MCF 10A (cell line): ENCODE measurements at regions not wholly inside any gene's neighbourhood (a gene's known extent, or its start where the extent isn't known, plus 50 kb on each side); places are given as distances from the start of the nearest gene placed in this dataset.

ENCODE experiments used
- BruUV-seq: library from RNA; stranded (reverse); fragments of 400-500 nt; replicated peaks from 2 replicates; lab custom pipeline; 2021; lab: Mats Ljungman, UMichigan
- CTCF ChIA-PET: fragments of 300-600 bp; sonication (Branson Sonifier 250); formaldehyde crosslinking; extraction: SDS; loops from one replicate; lab custom pipeline; 2021; ENCODE audit warnings: antibody characterized with exemption, inconsistent platforms; lab: Yijun Ruan, JAX
- POLR2A ChIA-PET: fragments of 300-600, 350-650 bp; sonication (Branson Sonifier 250); formaldehyde crosslinking; extraction: SDS; loops from one replicate; lab custom pipeline; 2020; ENCODE audit warnings: antibody characterized with exemption, inconsistent platforms; lab: Yijun Ruan, JAX
- DNase-seq: peaks from one replicate; pipeline ENCODE4 v3.0.0-alpha.2; 2018; ENCODE audit not compliant: unreplicated experiment
- H3K27ac Mint-ChIP-seq: one replicate; pipeline ENCODE4 v1.8.0; 2022; ENCODE audit warnings: mild to moderate bottlenecking, low read depth, mixed read lengths; ENCODE audit not compliant: unreplicated experiment
- H3K27me3 Mint-ChIP-seq: one replicate; pipeline ENCODE4 v1.8.0; 2022; ENCODE audit warnings: mixed read lengths; ENCODE audit not compliant: insufficient read depth, unreplicated experiment
- H3K36me3 Mint-ChIP-seq: one replicate; pipeline ENCODE4 v1.8.0; 2022; ENCODE audit warnings: mild to moderate bottlenecking, moderate library complexity, mixed read lengths; ENCODE audit not compliant: insufficient read depth, unreplicated experiment
- H3K4me1 Mint-ChIP-seq: one replicate; pipeline ENCODE4 v1.8.0; 2022; ENCODE audit warnings: mixed read lengths; ENCODE audit not compliant: insufficient read depth, unreplicated experiment
- H3K4me3 Mint-ChIP-seq: one replicate; pipeline ENCODE4 v1.8.0; 2022; ENCODE audit warnings: mild to moderate bottlenecking, moderate library complexity, mixed read lengths; ENCODE audit not compliant: unreplicated experiment
- H3K9me3 Mint-ChIP-seq: one replicate; pipeline ENCODE4 v1.8.0; 2022; ENCODE audit warnings: mixed read lengths; ENCODE audit not compliant: unreplicated experiment
- intact Hi-C: fragments of 100-400 bp; cut with micrococcal nuclease; formaldehyde crosslinking; loops from 2 replicates; pipeline ENCODE4 v1.14.1; 2022
- TF ChIP-seq, protein P1 (sequence below): fragments of 200-600 bp; IDR thresholded peaks from one replicate; pipeline ENCODE4 v1.8.0; 2022; ENCODE audit warnings: antibody characterized with exemption, mild to moderate bottlenecking; ENCODE audit not compliant: unreplicated experiment

GRCh38 chr11:27816197-27816596 is 115.9 kb upstream of the BDNF start:
- intact Hi-C loops, result no loop called here
- ChIA-PET CTCF (interaction anchor here (0.8 kb wide), 1 partner anchor 1562 kb away, joined by 4 read pairs; no protein-coding TSS in a partner anchor), POLR2A (no interaction called here)
- BruUV-seq, result no TSS peak
- H3K4me1 Mint-ChIP-seq, result no peaks in the 10 kb centered on the region
- H3K4me3 Mint-ChIP-seq, result no peak overlapping the region
- H3K27me3 Mint-ChIP-seq, result no peaks in the 10 kb centered on the region
- no peaks in the 10 kb centered on the region for H3K9me3 Mint-ChIP-seq
- no peaks in the 10 kb centered on the region for H3K36me3 Mint-ChIP-seq
- no peak overlapping the region for H3K27ac Mint-ChIP-seq
- TF ChIP-seq, protein P1, sequence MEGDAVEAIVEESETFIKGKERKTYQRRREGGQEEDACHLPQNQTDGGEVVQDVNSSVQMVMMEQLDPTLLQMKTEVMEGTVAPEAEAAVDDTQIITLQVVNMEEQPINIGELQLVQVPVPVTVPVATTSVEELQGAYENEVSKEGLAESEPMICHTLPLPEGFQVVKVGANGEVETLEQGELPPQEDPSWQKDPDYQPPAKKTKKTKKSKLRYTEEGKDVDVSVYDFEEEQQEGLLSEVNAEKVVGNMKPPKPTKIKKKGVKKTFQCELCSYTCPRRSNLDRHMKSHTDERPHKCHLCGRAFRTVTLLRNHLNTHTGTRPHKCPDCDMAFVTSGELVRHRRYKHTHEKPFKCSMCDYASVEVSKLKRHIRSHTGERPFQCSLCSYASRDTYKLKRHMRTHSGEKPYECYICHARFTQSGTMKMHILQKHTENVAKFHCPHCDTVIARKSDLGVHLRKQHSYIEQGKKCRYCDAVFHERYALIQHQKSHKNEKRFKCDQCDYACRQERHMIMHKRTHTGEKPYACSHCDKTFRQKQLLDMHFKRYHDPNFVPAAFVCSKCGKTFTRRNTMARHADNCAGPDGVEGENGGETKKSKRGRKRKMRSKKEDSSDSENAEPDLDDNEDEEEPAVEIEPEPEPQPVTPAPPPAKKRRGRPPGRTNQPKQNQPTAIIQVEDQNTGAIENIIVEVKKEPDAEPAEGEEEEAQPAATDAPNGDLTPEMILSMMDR, result no peak
- no peak for DNase-seq

DNA sequence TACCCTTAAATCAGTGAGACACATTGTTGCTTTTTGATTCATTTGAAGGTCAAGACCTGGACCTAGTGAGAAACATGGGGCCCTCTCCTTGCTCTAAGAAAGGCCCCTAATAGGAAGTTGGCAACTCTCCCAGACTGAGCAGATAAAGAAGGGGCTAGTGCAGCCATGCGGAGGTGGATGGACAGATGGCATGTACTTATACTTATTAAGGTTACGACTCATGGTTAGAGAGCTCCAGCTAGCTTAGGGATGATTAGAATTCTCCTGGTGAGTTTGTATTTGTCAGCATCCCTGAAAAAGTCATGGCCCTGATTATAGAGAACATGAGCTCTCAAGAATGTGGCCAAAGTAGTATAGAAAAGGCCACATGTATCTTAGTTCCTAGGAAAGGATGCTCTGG is 112.1 kb upstream of the BDNF start:
- CTCF ChIA-PET, result interaction anchor here (0.7 kb wide), 1 partner anchor 416 kb away, joined by 3 read pairs; no protein-coding TSS in a partner anchor
- POLR2A ChIA-PET, result no interaction called here
- H3K4me3 Mint-ChIP-seq, result no peak overlapping the region

DNA sequence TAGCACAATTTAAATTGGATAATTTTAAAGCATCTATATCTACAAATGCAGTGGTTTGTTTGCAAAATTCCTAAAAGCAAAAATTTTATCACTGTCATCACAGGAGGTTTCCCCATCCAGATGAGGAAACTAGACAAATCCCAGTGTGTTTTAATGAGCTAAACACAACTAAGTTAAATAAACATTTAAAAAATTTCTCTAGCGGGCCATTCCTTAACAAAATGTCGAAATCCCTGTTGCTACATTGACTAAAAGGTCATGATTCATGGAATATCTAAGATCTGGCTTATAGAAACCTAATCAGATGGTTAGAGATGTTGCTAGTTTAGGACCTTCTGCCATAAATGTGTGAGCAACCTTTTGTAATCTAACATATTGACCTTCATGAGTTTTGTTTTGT is 107.3 kb upstream of the BDNF start:
- Mint-ChIP-seq H3K27me3 (no peaks in the 10 kb centered on the region), H3K27ac (peak overlapping the region; percentile 10), H3K9me3 (no peaks in the 10 kb centered on the region), H3K4me1 (peaks cover 5% of the 10 kb centered on the region), H3K4me3 (no peak overlapping the region), H3K36me3 (no peaks in the 10 kb centered on the region)
- ChIA-PET CTCF (no interaction called here), POLR2A (no interaction called here)
- intact Hi-C loops, result no loop called here
- DNase-seq, result peak; percentile 65
- BruUV-seq, result no TSS peak
- TF ChIP-seq, protein P1, result no peak

More for the DNA sequence above, 112.1 kb upstream of the BDNF start:
- intact Hi-C loops, result no loop called here
- Mint-ChIP-seq H3K9me3 (no peaks in the 10 kb centered on the region), H3K27ac (no peak overlapping the region), H3K27me3 (no peaks in the 10 kb centered on the region), H3K36me3 (no peaks in the 10 kb centered on the region), H3K4me1 (peaks cover 5% of the 10 kb centered on the region)
- TF ChIP-seq, protein P1, result no peak
- DNase-seq, result no peak
- no TSS peak for BruUV-seq

- H3K4me1 Mint-ChIP-seq, result peaks cover 5% of the 10 kb centered on the region
- H3K27me3 Mint-ChIP-seq, result no peaks in the 10 kb centered on the region
- H3K36me3 Mint-ChIP-seq, result no peaks in the 10 kb centered on the region
- no peak overlapping the region for H3K4me3 Mint-ChIP-seq
- BruUV-seq, result no TSS peak
- POLR2A ChIA-PET, result no interaction called here
- TF ChIP-seq, protein P1, result no peak
- H3K27ac Mint-ChIP-seq, result no peak overlapping the region
- H3K9me3 Mint-ChIP-seq, result no peaks in the 10 kb centered on the region
- CTCF ChIA-PET, result no interaction called here
- intact Hi-C loops, result no loop called here
- no peak for DNase-seq
Measured at GRCh38 chr11:27806122-27806521, 105.9 kb upstream of the BDNF start.
